ENCODE measurements at regions not wholly inside any gene's neighbourhood (a gene's known extent, or its start where the extent isn't known, plus 50 kb on each side); places are given as distances from the start of the nearest gene placed in this dataset.

- TF ChIP-seq REST (IDR thresholded peaks at IDR 0.05), result no peak
- no peak for TF ChIP-seq PBX3 (IDR thresholded peaks at IDR 0.05)
- TF ChIP-seq CTCF (IDR thresholded peaks at IDR 0.05), result no peak
- no peak for TF ChIP-seq USF2 (IDR thresholded peaks at IDR 0.05)
- TF ChIP-seq EP300 (IDR thresholded peaks at IDR 0.05), result no peak
- TF ChIP-seq HDAC2 (IDR thresholded peaks at IDR 0.05), result no peak
- TF ChIP-seq MAFK (IDR thresholded peaks at IDR 0.05; ENCODE audit: partially characterized antibody), result no peak
- no peak for TF ChIP-seq CHD4 (IDR thresholded peaks at IDR 0.05; ENCODE audit: borderline replicate concordance)
- TF ChIP-seq POLR2AphosphoS2 (conservative IDR thresholded peaks at IDR 0.05; ENCODE audit: low read length), result no peak
- no peak for TF ChIP-seq POLR2A (IDR thresholded peaks at IDR 0.05; ENCODE audit: low read length)
- TF ChIP-seq RFX5 (IDR thresholded peaks at IDR 0.05), result no peak
- no peak for TF ChIP-seq ESRRA (IDR thresholded peaks at IDR 0.05; ENCODE audit: borderline replicate concordance, low read length)
- TF ChIP-seq EHF (CRISPR knock-in tag; IDR thresholded peaks at IDR 0.05), result no peak
- no peak for TF ChIP-seq PHF8 (IDR thresholded peaks at IDR 0.05; ENCODE audit: borderline replicate concordance, low read depth)
These were observed 134.0 kb downstream of the GOLGA6L6 start for GRCh38 chr15:20407553-20407952.

Measured in A549 (cell line).